Inflammatory macrophage (primary cell): ENCODE measurements at regions not wholly inside any gene's neighbourhood (a gene's known extent, or its start where the extent isn't known, plus 50 kb on each side); places are given as distances from the start of the nearest gene placed in this dataset.

Experiments
- DNase-seq, 2 donors: peaks; one replicate each; pipeline ENCODE4 v3.0.0-alpha.2; 2020 to 2022

GRCh38 chr6:20341564-20341963, 60.1 kb upstream of the E2F3 start:
- DNase-seq = no peak

GRCh38 chr6:20346948-20347347, 54.7 kb upstream of the E2F3 start:
- peak in 1 of 2 donors; percentile 11 for DNase-seq

GRCh38 chr6:20348041-20348440, 53.6 kb upstream of the E2F3 start:
- no peak for DNase-seq

- no peak for DNase-seq
These were observed 52.5 kb upstream of the E2F3 start for GRCh38 chr6:20349225-20349624.

GRCh38 chr6:20350215-20350614, 51.5 kb upstream of the E2F3 start:
- DNase-seq = no peak

GRCh38 chr6:20351534-20351933, 50.1 kb upstream of the E2F3 start:
- no peak for DNase-seq
